Osteoblast (primary cell): ENCODE measurements at regions not wholly inside any gene's neighbourhood (a gene's known extent, or its start where the extent isn't known, plus 50 kb on each side); places are given as distances from the start of the nearest gene placed in this dataset.
A peak's percentile ranks its signal among the peaks of the same experiment; 100 is the strongest.

Experiments used
- DNase-seq: peaks from one replicate; pipeline ENCODE4 v3.0.0; 2011; ENCODE audit warnings: low spot score, mixed read lengths; ENCODE audit not compliant: insufficient read length; ENCODE audit errors: missing footprints
- H2AFZ ChIP-seq: 2 replicates; pipeline ENCODE4 v1.6.0; 2011; ENCODE audit warnings: mild to moderate bottlenecking, low read length
- H3K27ac ChIP-seq: 2 replicates; pipeline ENCODE4 v1.5.1; 2011; ENCODE audit warnings: mild to moderate bottlenecking, low read depth, low read length, moderate library complexity
- H3K27me3 ChIP-seq: 2 replicates; pipeline ENCODE4 v1.6.0; 2012; ENCODE audit warnings: mild to moderate bottlenecking, control low read depth, inconsistent platforms, low read length, moderate library complexity; ENCODE audit not compliant: insufficient read depth
- H3K36me3 ChIP-seq: 2 replicates; pipeline ENCODE4 v1.5.1; 2011; ENCODE audit warnings: mild to moderate bottlenecking, low read length, control low read depth, moderate library complexity; ENCODE audit not compliant: insufficient read depth
- H3K4me1 ChIP-seq: 2 replicates; pipeline ENCODE4 v1.5.1; 2011; ENCODE audit warnings: mild to moderate bottlenecking, low read length, control low read depth, moderate library complexity; ENCODE audit not compliant: insufficient read depth
- H3K4me2 ChIP-seq: 2 replicates; pipeline ENCODE4 v1.6.0; 2011; ENCODE audit warnings: mild to moderate bottlenecking, low read length; ENCODE audit not compliant: insufficient read depth
- H3K4me3 ChIP-seq: fragments of 200-600 bp; sonication (generic); 3 replicates; pipeline ENCODE4 v1.5.1; 2012; ENCODE audit warnings: mild to moderate bottlenecking, low read length, inconsistent platforms; ENCODE audit not compliant: insufficient read depth
- H3K79me2 ChIP-seq: 2 replicates; pipeline ENCODE4 v1.6.0; 2012; ENCODE audit warnings: mild to moderate bottlenecking, low read length, control low read depth, inconsistent platforms; ENCODE audit not compliant: insufficient read depth
- H3K9me3 ChIP-seq: 2 replicates; pipeline ENCODE4 v1.5.1; 2011; ENCODE audit warnings: low read depth, low read length, control low read depth
- H4K20me1 ChIP-seq: 2 replicates; pipeline ENCODE4 v1.6.0; 2012; ENCODE audit warnings: mild to moderate bottlenecking, low read length, control low read depth; ENCODE audit not compliant: insufficient read depth
- CTCF ChIP-seq: IDR thresholded peaks from 2 replicates; pipeline ENCODE4 v1.5.1; 2011; ENCODE audit warnings: mild to moderate bottlenecking, low read depth, low read length, moderate library complexity; ENCODE audit errors: extremely low read depth

- H3K4me1 ChIP-seq: peaks cover 34% of the 10 kb centered on the region
- H2AFZ ChIP-seq: peak overlapping the region; percentile 56
- H3K4me2 ChIP-seq: peak overlapping the region; percentile 16
- no peak overlapping the region for H3K27ac ChIP-seq
- no peak for TF ChIP-seq CTCF
- H3K4me3 ChIP-seq: no peak overlapping the region
- DNase-seq: no peak
- H3K36me3 ChIP-seq: no peaks in the 10 kb centered on the region
- no peaks in the 10 kb centered on the region for H3K27me3 ChIP-seq
- H3K79me2 ChIP-seq: no peaks in the 10 kb centered on the region
- H3K9me3 ChIP-seq: no peaks in the 10 kb centered on the region
- H4K20me1 ChIP-seq: no peaks in the 10 kb centered on the region
Observed at GRCh38 chr3:56923526-56924224, 121.9 kb upstream of the ARHGEF3 start.

- no peaks in the 10 kb centered on the region for H3K79me2 ChIP-seq
- peak overlapping the region; percentile 16 for H3K4me3 ChIP-seq
- no peaks in the 10 kb centered on the region for H4K20me1 ChIP-seq
- peak overlapping the region; percentile 47 for H2AFZ ChIP-seq
- no peaks in the 10 kb centered on the region for H3K9me3 ChIP-seq
- peaks cover 22% of the 10 kb centered on the region for H3K4me1 ChIP-seq
- TF ChIP-seq CTCF: no peak
- H3K36me3 ChIP-seq: no peaks in the 10 kb centered on the region
- peak overlapping the region; percentile 60 for H3K4me2 ChIP-seq
- peak; percentile 87 for DNase-seq
- no peaks in the 10 kb centered on the region for H3K27me3 ChIP-seq
- peak overlapping the region; percentile 17 for H3K27ac ChIP-seq
Observed at GRCh38 chr3:56921573-56922453, 120.1 kb upstream of the ARHGEF3 start.

GRCh38 chr3:56919797-56920195 is 118.0 kb upstream of the ARHGEF3 start:
- Histone ChIP-seq H4K20me1 (no peaks in the 10 kb centered on the region), H3K4me1 (peaks cover 11% of the 10 kb centered on the region), H3K27me3 (peaks cover 5% of the 10 kb centered on the region), H3K4me3 (no peak overlapping the region), H3K36me3 (no peaks in the 10 kb centered on the region), H3K9me3 (no peaks in the 10 kb centered on the region), H3K4me2 (no peak overlapping the region), H3K27ac (no peak overlapping the region), H2AFZ (no peak overlapping the region), H3K79me2 (no peaks in the 10 kb centered on the region)
- TF ChIP-seq CTCF: no peak
- DNase-seq: no peak
